ENCODE measurements at regions not wholly inside any gene's neighbourhood (a gene's known extent, or its start where the extent isn't known, plus 50 kb on each side); places are given as distances from the start of the nearest gene placed in this dataset.
A peak's percentile ranks its signal among the peaks of the same experiment; 100 is the strongest.

DNA sequence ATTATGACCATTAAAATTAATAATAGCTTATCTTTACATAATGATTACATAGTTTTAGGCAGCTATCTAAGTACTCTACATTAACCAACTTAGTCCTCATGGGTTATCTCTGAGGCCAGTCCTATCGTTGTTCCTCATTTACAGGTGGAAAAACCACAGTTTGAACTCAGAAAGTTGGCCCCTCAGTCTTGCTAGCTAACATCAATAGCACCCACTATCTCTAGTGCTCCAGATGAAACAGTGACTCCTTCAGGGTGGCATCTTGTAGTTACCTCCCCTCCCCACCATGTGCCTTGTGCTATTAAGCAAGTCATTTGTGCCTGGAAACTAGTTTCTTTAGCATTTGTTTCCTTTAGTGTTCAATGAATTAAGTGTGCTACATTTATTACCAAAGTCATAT is 1086.7 kb downstream of the EFNB2 start:
- Histone ChIP-seq H3K9me3 (ENCODE audit: control insufficient read depth in 2 of 3, low read length in 3 of 3) (no peaks in the 10 kb centered on the region), H3K27me3 (ENCODE audit: control insufficient read depth in 2 of 2, insufficient read depth in 2 of 2, low read length in 2 of 2) (no peaks in the 10 kb centered on the region), H3K27ac (ENCODE audit: low read depth, low read length) (no peak overlapping the region), H3K36me3 (ENCODE audit: control insufficient read depth in 2 of 3, insufficient read depth in 3 of 3, low read length in 3 of 3) (no peaks in the 10 kb centered on the region), H3K4me1 (ENCODE audit: control insufficient read depth in 2 of 2, insufficient read depth in 2 of 2, low read length in 2 of 2) (no peaks in the 10 kb centered on the region), H3K4me3 (ENCODE audit: low read length) (no peak overlapping the region)
- Mint-ChIP-seq H3K4me1 (peaks cover 0 to 9% (median 4%) of the 10 kb centered on the region in 7 donors), H3K27ac (no peak overlapping the region), H3K27me3 (no peaks in the 10 kb centered on the region), H3K36me3 (no peaks in the 10 kb centered on the region), H3K4me3 (no peak overlapping the region), H3K9me3 (no peaks in the 10 kb centered on the region)
- ChIA-PET CTCF (no interaction called here), POLR2A (interaction anchor here (0.7 kb wide), 1 partner anchor 809 kb away, joined by 3 read pairs; no protein-coding TSS in a partner anchor)
- DNase-seq (no peak), ATAC-seq (no peak)
- intact Hi-C loops (cut with micrococcal nuclease) = no loop called here

DNA sequence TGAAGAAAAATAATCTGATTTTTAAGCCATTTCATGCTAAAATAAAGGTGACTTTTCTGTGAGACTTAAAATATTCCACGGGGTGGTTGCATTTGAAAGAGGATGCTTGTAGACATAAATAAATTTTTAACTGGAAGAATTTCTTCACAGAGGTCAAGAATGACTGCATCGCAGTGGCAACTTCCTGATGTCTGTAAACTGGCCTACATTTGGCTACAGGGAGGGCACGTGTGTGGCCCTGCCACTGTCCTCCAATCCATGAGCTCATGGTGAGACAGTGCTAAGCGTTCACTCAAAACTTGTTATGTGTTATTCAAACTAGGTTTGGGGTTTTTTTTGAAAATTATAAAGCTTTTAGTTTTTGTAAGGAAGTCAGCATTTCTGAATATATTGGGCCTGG is 1089.3 kb downstream of the EFNB2 start:
- H3K4me3 ChIP-seq (ENCODE audit: low read length) = no peak overlapping the region
- peak overlapping the region in 1 of 9 donors; percentile 41 for H3K27ac Mint-ChIP-seq
- H3K27me3 ChIP-seq (ENCODE audit: control insufficient read depth in 2 of 2, insufficient read depth in 2 of 2, low read length in 2 of 2) = no peaks in the 10 kb centered on the region
- H3K4me3 Mint-ChIP-seq = peak overlapping the region in 4 of 10 donors; percentile 18 to 62 (median 40)
- ChIA-PET POLR2A (no interaction called here), CTCF (no interaction called here)
- H3K9me3 ChIP-seq (ENCODE audit: control insufficient read depth in 2 of 3, low read length in 3 of 3) = no peaks in the 10 kb centered on the region
- H3K4me1 ChIP-seq (ENCODE audit: control insufficient read depth in 2 of 2, insufficient read depth in 2 of 2, low read length in 2 of 2) = no peaks in the 10 kb centered on the region
- H3K4me1 Mint-ChIP-seq = peaks cover 0 to 9% (median 4%) of the 10 kb centered on the region in 7 donors
- DNase-seq (no peak), ATAC-seq (no peak)
- no peak overlapping the region for H3K27ac ChIP-seq (ENCODE audit: low read depth, low read length)
- H3K36me3 ChIP-seq (ENCODE audit: control insufficient read depth in 2 of 3, insufficient read depth in 3 of 3, low read length in 3 of 3) = no peaks in the 10 kb centered on the region
- no peaks in the 10 kb centered on the region for H3K36me3 Mint-ChIP-seq
- intact Hi-C loops (cut with micrococcal nuclease) = no loop called here
- H3K9me3 Mint-ChIP-seq = no peaks in the 10 kb centered on the region
- H3K27me3 Mint-ChIP-seq = no peaks in the 10 kb centered on the region

DNA sequence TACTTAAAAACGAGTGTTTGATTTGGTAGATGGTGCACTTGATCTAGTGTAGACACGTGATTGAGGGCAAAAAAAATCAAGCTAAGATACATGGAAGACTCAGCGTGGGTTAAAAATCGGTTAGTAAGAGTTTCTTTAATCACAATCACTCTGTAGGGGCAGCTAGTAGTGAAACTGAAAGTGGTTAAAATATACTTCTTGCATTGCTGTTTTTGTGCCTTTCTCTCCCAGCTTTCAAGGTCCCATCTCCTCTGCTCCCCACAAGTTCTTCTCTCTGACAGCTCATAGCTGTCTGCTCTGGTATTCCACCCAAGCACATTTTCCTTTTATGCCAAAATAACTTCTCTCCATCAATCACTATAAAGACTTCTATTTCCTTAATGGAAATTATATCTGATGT is 1089.7 kb downstream of the EFNB2 start:
- H3K9me3 Mint-ChIP-seq = no peaks in the 10 kb centered on the region
- ChIA-PET POLR2A (no interaction called here), CTCF (no interaction called here)
- no peaks in the 10 kb centered on the region for H3K36me3 ChIP-seq (ENCODE audit: control insufficient read depth in 2 of 3, insufficient read depth in 3 of 3, low read length in 3 of 3)
- H3K36me3 Mint-ChIP-seq = no peaks in the 10 kb centered on the region
- H3K27ac ChIP-seq (ENCODE audit: low read depth, low read length) = no peak overlapping the region
- DNase-seq (no peak), ATAC-seq (no peak)
- H3K27me3 Mint-ChIP-seq = no peaks in the 10 kb centered on the region
- no peaks in the 10 kb centered on the region for H3K27me3 ChIP-seq (ENCODE audit: control insufficient read depth in 2 of 2, insufficient read depth in 2 of 2, low read length in 2 of 2)
- intact Hi-C loops (cut with micrococcal nuclease) = no loop called here
- H3K4me1 ChIP-seq (ENCODE audit: control insufficient read depth in 2 of 2, insufficient read depth in 2 of 2, low read length in 2 of 2) = no peaks in the 10 kb centered on the region
- no peaks in the 10 kb centered on the region for H3K9me3 ChIP-seq (ENCODE audit: control insufficient read depth in 2 of 3, low read length in 3 of 3)
- H3K27ac Mint-ChIP-seq = peak overlapping the region in 1 of 9 donors; percentile 41
- H3K4me3 Mint-ChIP-seq = peak overlapping the region in 8 of 10 donors; percentile 13 to 62 (median 34)
- no peak overlapping the region for H3K4me3 ChIP-seq (ENCODE audit: low read length)
- H3K4me1 Mint-ChIP-seq = peaks cover 0 to 9% (median 4%) of the 10 kb centered on the region in 7 donors

DNA sequence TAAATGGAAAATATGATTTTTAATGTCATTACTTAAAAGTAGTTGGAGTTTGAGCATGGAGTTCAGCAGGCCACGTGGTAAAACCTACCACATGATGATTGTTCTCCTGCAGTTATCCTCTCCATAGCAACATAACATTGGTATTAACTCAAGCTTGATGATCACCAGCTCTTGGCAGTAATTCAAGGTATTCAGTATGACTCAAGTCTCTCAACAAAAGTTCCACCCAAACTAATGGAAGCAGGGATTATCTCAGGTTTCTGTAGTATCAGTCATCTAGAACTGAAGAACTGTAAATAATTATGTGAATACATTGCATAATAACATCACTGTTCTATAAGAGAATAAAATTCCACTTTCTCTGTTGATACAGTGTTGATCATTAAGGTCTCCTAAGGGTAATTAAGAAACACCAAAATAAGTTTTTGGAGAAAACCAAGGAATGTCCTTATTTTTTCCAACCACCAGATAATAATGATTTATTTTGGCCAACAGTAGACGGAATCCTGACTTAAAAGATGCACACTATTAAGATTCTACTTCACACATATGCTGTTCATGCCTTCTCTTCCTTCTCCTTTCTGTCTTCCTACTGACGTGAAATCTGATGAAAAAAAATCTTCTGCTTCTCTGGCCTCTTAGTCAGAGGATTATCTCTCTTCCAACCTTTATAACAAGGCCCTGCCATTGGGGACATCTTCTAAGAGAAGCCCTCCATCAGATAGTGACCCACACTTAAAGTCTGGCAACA is 1092.3 kb downstream of the EFNB2 start:
- H3K4me3 Mint-ChIP-seq = no peak overlapping the region
- H3K27me3 Mint-ChIP-seq = no peaks in the 10 kb centered on the region
- POLR2A ChIA-PET = no interaction called here
- no peaks in the 10 kb centered on the region for H3K36me3 Mint-ChIP-seq
- no peak overlapping the region for H3K27ac Mint-ChIP-seq
- CTCF ChIA-PET = no interaction called here
- Histone ChIP-seq H3K4me1 (ENCODE audit: control insufficient read depth in 2 of 2, insufficient read depth in 2 of 2, low read length in 2 of 2) (no peaks in the 10 kb centered on the region), H3K4me3 (ENCODE audit: low read length) (no peak overlapping the region), H3K9me3 (ENCODE audit: control insufficient read depth in 2 of 3, low read length in 3 of 3) (no peaks in the 10 kb centered on the region), H3K36me3 (ENCODE audit: control insufficient read depth in 2 of 3, insufficient read depth in 3 of 3, low read length in 3 of 3) (no peaks in the 10 kb centered on the region), H3K27ac (ENCODE audit: low read depth, low read length) (no peak overlapping the region), H3K27me3 (ENCODE audit: control insufficient read depth in 2 of 2, insufficient read depth in 2 of 2, low read length in 2 of 2) (no peaks in the 10 kb centered on the region)
- intact Hi-C loops (cut with micrococcal nuclease) = no loop called here
- DNase-seq = no peak
- ATAC-seq = no peak
- H3K4me1 Mint-ChIP-seq = peaks cover 0 to 9% (median 4%) of the 10 kb centered on the region in 7 donors
- H3K9me3 Mint-ChIP-seq = no peaks in the 10 kb centered on the region

DNA sequence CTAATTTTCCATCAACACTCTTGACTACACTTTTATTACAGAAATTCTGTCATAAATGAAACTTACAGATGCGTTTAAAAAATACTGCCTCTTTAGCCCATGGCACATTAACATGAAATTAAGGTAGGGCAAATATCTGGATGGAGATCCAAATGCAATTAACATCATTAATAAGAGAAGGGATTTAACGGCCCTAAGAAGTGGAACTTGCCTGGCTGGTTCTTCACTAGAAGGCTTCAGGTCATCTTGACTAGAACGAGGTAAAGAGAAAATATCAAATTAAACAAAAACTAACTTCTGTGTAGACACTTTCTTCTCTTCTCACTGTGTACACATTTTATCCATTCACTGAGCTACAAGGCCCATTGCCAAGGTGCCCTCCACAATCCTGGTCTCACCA is 1093.4 kb downstream of the EFNB2 start:
- CTCF ChIA-PET = no interaction called here
- H3K4me1 ChIP-seq (ENCODE audit: control insufficient read depth in 2 of 2, insufficient read depth in 2 of 2, low read length in 2 of 2) = no peaks in the 10 kb centered on the region
- Mint-ChIP-seq H3K4me1 (peaks cover 0 to 9% (median 4%) of the 10 kb centered on the region in 7 donors), H3K9me3 (no peaks in the 10 kb centered on the region), H3K27me3 (no peaks in the 10 kb centered on the region), H3K4me3 (no peak overlapping the region), H3K27ac (no peak overlapping the region), H3K36me3 (no peaks in the 10 kb centered on the region)
- no peaks in the 10 kb centered on the region for H3K9me3 ChIP-seq (ENCODE audit: control insufficient read depth in 2 of 3, low read length in 3 of 3)
- no peaks in the 10 kb centered on the region for H3K36me3 ChIP-seq (ENCODE audit: control insufficient read depth in 2 of 3, insufficient read depth in 3 of 3, low read length in 3 of 3)
- H3K27ac ChIP-seq (ENCODE audit: low read depth, low read length) = no peak overlapping the region
- POLR2A ChIA-PET = no interaction called here
- intact Hi-C loops (cut with micrococcal nuclease) = no loop called here
- H3K27me3 ChIP-seq (ENCODE audit: control insufficient read depth in 2 of 2, insufficient read depth in 2 of 2, low read length in 2 of 2) = no peaks in the 10 kb centered on the region
- no peak overlapping the region for H3K4me3 ChIP-seq (ENCODE audit: low read length)
- no peak for DNase-seq
- no peak for ATAC-seq

DNA sequence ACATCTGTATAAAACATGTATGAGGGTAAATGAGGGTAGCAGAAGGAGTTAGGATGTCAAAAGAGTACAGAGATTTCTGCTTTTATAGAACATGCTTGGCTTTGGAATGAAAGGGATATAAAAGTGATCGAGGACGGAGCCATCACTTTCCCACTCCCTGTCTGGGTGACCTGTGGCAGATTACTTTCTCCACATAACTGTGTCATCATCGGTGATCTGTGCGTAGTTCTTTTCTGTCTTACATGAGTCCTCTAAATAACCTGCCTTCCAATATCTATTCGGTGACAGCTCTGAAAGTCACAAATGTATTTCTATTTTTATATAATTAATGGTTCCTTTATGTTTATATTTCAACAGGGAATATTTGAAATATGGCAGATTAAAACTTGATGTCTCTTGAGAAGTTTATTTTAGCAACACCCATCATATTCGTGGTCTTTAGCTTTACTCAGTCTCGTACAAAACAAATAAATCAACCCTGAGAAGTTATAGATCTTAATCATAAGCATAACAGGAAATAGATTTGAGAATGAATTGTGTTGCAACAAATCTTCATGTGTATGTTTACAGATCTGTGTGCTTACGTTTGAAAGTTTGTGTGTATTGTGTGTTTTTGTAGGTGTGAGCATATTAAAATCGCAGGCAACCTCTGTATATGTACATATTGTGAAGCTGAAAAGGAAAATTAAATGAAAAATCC is 1094.3 kb downstream of the EFNB2 start:
- DNase-seq (no peak), ATAC-seq (no peak)
- Histone ChIP-seq H3K4me3 (ENCODE audit: low read length) (no peak overlapping the region), H3K36me3 (ENCODE audit: control insufficient read depth in 2 of 3, insufficient read depth in 3 of 3, low read length in 3 of 3) (no peaks in the 10 kb centered on the region), H3K4me1 (ENCODE audit: control insufficient read depth in 2 of 2, insufficient read depth in 2 of 2, low read length in 2 of 2) (no peaks in the 10 kb centered on the region), H3K9me3 (ENCODE audit: control insufficient read depth in 2 of 3, low read length in 3 of 3) (no peaks in the 10 kb centered on the region), H3K27me3 (ENCODE audit: control insufficient read depth in 2 of 2, insufficient read depth in 2 of 2, low read length in 2 of 2) (no peaks in the 10 kb centered on the region), H3K27ac (ENCODE audit: low read depth, low read length) (no peak overlapping the region)
- Mint-ChIP-seq H3K4me1 (peaks cover 0 to 9% (median 4%) of the 10 kb centered on the region in 7 donors), H3K36me3 (no peaks in the 10 kb centered on the region), H3K27ac (no peak overlapping the region), H3K27me3 (no peaks in the 10 kb centered on the region), H3K9me3 (no peaks in the 10 kb centered on the region), H3K4me3 (no peak overlapping the region)
- ChIA-PET CTCF (no interaction called here), POLR2A (no interaction called here)
- intact Hi-C loops (cut with micrococcal nuclease) = no loop called here

DNA sequence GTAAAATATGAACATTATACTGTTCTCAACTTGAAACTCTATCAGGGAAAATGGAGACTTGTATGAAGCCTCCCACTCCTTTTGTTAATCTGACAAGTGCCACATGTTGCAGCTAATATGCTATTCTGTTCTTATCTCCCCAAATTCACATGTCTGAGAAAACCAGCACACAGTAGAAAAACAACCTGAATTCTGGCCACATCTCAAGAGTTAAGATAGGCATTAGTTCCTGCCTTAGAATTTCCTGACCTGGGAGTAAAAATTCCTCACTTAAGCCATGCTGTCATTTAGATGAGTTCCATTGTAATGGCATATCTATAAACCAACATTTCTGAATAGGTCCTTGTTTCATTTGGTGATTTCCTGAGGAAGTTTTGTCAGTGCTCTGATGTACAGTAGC is 1098.5 kb downstream of the EFNB2 start:
- Histone ChIP-seq H3K4me3 (ENCODE audit: low read length) (no peak overlapping the region), H3K27me3 (ENCODE audit: control insufficient read depth in 2 of 2, insufficient read depth in 2 of 2, low read length in 2 of 2) (no peaks in the 10 kb centered on the region), H3K36me3 (ENCODE audit: control insufficient read depth in 2 of 3, insufficient read depth in 3 of 3, low read length in 3 of 3) (no peaks in the 10 kb centered on the region), H3K27ac (ENCODE audit: low read depth, low read length) (no peak overlapping the region), H3K9me3 (ENCODE audit: control insufficient read depth in 2 of 3, low read length in 3 of 3) (no peaks in the 10 kb centered on the region), H3K4me1 (ENCODE audit: control insufficient read depth in 2 of 2, insufficient read depth in 2 of 2, low read length in 2 of 2) (no peaks in the 10 kb centered on the region)
- POLR2A ChIA-PET = no interaction called here
- no peaks in the 10 kb centered on the region for H3K4me1 Mint-ChIP-seq
- no peak overlapping the region for H3K27ac Mint-ChIP-seq
- H3K4me3 Mint-ChIP-seq = no peak overlapping the region
- H3K27me3 Mint-ChIP-seq = no peaks in the 10 kb centered on the region
- DNase-seq (no peak), ATAC-seq (no peak)
- CTCF ChIA-PET = no interaction called here
- intact Hi-C loops (cut with micrococcal nuclease) = no loop called here
- H3K36me3 Mint-ChIP-seq = no peaks in the 10 kb centered on the region
- H3K9me3 Mint-ChIP-seq = no peaks in the 10 kb centered on the region
